ENCODE measurements at regions not wholly inside any gene's neighbourhood (a gene's known extent, or its start where the extent isn't known, plus 50 kb on each side); places are given as distances from the start of the nearest gene placed in this dataset.

DNA sequence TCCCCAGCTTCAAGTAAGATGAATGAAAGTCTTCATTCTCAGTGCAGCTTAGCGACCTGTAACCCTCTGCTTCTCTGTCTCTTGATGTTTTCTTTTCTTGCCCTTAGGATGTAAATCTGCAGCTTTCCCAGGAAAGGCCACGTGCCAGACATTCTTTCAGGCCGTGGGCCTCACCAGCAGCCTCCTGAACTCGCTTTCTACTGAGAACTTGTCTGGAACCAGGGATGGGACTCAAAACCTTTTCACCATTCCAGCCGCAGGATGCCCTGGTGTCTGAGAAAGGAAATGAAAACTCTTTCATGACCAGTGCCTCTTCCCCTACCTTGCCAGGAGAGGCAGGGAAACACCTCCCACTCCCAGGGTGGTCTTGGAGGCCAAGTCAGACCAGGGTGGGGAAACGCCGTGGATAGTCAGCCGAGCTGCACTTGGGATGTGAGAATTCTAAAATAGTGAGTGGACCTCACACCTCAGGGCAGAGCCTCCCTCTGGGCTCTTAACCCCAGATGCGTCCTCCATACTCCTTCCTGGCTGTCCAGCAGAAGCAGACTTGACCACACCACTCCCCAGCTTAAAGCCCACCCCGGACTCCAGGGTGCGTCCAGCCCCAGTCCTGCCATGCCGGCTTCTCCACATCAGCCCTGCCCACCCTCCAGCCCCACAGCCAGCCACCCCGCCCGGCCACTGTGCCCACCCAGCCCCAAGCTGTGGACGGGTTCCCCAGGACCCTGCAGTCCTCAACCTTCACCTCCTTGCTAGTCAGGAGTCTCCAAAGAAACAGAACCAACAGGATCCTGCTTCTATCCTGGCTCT lies 115.5 kb downstream of the TWIST2 start:
- ATAC-seq (no peak), DNase-seq (no peak)
- intact Hi-C loops (cut with micrococcal nuclease), result no loop called here

DNA sequence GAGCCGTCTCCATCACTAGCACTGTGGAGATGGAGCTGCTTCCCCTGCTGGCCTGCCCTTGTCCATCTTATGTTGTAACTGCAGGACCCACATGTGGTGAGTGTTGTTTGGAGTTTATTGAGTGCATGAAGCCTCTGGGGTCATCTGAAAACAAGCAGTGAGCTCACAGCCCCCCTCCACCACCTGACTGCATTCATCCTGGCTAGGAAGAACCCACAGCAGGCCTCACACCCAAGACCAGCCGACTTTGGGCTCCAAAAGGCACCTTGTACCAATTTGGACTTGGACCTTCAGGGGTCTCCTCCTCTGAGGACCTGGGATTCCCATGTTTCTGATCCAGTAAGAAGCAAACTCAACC lies 116.1 kb downstream of the TWIST2 start:
- no peak for ATAC-seq
- intact Hi-C loops (cut with micrococcal nuclease), result no loop called here
- no peak for DNase-seq

DNA sequence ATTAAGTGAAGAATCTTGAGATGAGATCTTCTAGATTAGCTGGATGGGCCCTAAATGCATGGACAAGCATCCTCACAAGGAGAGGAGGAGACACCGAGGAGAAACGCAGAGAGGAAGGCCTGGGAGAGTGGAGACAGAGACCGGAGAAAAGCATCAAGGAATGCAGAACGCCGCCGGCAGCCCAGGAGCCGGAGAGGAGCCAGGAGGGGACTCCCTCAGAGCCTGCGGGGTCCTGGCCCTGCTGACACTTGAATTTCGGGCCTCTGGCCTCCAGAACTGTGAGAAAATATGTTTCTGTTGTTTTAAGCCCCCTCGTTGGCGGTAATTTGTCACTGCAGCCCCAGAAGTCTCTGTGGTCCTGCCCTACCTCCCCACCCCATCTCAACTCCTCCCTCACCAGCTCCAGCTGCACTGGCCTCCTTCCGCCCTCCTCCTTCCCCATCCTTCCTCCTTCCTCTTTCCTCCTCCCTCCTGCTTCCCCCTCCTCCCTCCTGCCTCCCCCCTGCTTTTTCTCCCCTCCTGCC lies 116.7 kb downstream of the TWIST2 start:
- intact Hi-C loops (cut with micrococcal nuclease), result no loop called here
- DNase-seq (no peak), ATAC-seq (no peak)

DNA sequence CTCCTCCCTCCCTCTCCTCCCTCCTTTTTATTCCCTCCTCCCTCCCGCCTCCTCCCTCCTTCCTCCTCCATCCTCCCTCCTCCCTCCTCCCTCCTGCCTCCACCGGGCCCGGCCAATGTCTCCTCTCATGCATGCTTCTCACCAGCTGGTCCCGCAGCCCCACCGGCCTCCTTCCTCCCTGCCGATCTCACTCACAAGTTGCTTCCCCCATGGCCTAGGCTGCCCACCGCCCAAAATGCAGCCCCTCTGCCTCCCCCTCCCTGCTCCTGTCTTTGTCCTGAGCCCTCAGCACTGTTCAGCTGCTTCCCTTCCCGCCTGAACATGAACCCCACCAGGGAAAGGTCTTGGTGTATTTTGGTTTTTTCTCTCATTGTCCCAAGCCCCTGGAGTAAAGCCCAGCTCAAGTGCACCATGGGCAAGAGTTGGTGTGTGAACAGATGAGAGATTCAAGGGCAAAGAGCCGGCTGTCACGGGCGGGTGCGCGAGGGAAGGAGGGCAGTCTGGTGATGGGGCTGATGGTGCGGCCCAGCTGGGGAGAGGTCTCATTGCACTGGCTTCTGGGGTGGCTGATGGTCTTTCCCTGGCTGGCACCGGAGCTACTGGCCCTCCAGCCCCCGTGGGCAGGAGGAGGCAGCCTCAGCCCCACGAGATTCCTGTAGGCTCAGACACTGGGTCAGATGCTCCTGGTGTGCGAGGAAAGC lies 117.6 kb downstream of the TWIST2 start:
- ATAC-seq (no peak), DNase-seq (no peak)
- intact Hi-C loops (cut with micrococcal nuclease), result no loop called here

DNA sequence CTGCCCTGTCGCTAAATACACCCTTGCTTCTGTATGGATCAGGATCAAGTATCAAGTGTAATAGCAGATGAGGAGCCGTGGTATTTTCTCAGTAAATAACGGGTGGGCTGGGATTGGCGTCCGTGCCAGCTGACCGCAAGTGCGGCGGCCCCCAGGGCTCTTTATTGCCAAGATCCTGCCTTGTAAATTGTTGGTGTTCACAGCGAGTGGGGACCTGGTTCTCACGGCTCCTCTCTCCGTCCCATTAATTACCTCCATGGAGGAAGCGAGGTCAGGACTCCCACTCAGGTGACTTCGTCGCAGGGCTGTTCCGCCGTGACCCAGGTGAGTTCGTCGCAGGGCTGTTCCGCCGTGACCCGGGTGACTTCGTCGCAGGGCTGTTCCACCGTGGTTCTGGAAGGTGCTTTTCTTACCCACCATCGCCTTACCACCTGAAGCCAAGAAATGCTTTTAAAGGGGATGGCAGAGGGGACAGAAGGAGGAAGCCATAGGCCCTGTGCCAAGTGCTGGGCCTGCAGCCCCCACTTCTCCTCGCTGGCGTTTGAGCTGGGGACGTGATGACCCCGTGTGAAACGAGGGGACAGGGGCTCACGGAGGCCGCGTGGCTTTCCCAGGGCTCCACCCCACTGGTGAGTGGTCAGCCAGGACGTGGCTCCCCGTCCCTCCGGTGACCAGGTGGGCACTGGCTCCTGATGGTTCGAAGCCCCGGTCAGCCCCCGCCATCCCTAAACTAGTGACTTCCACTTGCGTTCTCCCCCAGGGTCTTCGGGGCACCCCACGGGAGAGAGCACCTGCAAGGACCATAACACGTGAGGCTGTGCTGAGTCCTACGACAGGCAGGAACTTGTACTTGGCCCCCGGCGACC lies 118.4 kb downstream of the TWIST2 start:
- ATAC-seq (no peak), DNase-seq (no peak)
- intact Hi-C loops (cut with micrococcal nuclease), result no loop called here

DNA sequence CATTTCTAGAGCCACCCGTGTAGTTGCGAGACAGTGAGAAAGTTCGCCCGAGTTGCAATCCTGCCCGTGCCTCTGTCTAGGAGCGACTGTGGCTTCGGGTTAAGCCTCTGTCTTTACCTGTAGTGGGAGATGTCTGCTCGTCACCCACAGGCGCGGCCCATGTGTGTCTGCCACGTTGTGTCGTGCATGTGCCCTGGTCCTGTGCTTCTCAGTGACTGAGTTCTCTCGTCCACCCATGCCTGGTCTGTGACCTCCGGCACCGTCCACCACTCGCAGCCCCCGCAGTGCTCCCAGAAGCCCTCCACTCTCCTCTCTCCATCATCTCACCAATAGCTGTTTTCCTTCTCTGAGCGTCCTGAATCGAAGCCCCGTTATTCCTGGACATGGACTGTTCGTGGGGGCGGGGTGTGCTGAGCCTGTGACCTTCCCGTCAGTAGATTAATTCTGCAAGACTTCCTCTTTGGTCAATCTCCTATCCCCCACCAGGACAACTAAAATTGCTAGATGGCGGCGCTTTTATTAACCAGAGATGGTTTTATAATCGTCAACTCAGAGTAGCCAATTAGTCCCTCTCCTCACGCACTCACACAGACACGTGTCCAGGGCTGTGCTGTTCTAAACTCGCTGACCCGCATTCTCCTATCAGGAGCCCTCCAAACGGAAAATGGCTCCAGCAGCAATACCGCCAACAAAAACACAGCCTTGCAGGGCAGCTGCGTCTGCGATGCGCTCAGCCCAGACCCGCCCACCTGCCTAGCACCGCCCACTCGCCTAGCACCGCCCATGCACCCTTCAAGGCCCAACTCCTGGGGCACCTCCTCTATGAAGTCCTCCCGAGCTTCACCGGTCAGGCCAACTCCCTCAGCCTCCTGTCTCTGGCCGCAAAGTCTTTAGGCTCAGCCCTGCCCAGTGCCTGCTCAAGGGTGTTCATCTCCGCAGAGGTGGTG lies 119.4 kb downstream of the TWIST2 start:
- intact Hi-C loops (cut with micrococcal nuclease), result no loop called here
- no peak for DNase-seq
- no peak for ATAC-seq

DNA sequence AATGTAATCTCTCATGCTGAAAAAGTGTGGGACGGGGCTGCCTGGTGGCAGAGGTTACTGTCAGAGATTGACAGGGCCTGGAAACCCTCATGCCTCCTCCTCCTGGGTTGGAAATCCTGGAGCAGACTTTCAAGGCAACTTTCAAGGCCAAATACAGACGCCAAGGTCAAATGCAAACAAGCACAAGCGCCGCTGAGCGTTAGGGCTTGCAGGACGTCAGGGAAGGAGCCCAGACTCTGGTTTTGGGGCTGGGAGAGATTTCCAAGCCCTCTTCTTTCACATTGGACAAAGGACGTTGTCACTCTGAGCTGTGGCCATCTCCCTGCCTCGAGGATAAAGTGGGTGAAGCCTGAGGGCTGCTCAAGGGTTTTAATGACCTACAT lies 120.1 kb downstream of the TWIST2 start:
- ATAC-seq, result no peak
- DNase-seq, result no peak
- intact Hi-C loops (cut with micrococcal nuclease), result no loop called here

DNA sequence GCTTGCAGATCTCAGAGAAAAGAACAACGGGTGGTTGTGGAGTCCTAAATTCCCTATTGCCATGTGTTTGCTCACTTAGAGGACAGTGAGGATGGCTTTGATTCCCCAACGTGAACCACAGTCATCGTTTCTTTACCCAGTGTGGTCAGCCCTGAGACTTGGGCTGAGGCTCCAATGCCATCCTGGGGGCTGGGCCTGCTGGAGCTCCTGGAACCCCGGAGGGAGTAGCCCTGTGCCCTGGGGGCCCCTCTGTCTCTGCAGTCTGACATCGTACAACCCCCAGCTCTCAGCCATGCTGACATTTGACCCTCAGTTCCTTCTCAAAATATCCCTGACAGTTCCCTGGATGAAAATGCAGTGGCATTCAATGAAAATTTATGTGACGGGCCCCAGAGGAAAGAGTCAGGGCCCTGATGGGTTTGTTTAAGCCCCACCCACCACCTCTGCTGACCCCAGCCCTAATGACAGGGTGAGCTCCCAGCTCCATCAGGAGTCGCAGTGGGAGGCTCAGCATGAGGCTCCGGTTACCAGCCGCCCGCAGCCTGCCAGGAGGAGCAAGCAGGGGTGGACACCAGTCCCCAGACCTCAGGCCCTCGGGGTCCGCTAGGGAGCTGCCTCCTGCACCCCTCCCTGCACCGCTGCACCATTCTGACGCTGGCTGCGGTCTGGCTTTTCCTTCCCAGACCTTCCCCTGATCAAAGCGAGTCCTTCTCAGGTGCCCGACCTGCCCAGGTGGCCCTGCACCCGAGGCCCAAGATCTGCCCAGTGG lies 120.9 kb downstream of the TWIST2 start:
- DNase-seq (no peak), ATAC-seq (no peak)
- intact Hi-C loops (cut with micrococcal nuclease), result no loop called here

DNA sequence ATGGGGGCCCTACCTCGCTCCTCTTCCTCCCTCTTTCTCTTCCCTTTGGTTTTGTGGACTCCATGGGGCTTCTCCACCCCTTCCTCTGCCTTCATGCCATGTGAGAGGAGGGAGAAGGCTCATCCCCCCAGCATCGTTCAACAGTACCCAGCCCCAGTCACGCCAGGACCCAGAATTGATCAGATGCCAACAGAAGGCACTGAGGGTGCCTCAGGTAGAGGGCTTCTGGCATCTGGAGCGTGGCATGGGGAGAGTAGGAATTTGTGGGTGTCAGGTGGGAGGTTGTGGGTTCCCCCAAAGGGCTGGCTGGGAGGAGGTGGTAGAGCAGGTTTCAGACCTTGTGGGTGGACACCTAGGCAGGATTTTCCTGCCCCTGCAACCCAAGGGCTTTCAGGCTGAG lies 122.0 kb downstream of the TWIST2 start:
- ATAC-seq (no peak), DNase-seq (no peak)
- intact Hi-C loops (cut with micrococcal nuclease), result no loop called here

DNA sequence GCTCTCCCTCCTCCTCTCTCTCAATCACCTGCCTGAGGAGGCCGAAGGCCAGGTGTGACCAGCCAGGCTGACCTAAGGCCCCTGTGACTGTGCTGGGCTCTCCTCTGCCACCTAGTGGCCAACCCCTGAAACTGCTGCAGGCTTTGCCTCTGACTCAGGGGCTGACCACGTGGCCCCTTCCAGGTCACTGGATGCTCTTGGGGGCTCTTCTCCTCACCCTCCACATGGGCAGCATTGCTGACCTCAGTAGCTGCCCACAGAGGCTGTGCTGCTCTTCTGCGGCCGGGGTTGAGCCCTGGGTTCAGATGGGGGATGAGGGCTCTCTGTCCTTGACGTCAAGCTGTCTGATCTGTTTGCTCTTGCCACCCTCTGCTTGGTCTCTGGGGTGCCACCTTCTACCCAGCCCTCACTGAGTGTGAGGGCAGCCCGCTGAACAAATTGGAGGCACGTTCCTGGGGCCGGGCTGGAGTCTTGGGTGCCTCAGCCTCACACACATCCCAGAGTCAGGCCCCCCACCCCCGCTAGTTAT lies 122.7 kb downstream of the TWIST2 start:
- intact Hi-C loops (cut with micrococcal nuclease), result no loop called here
- peak; percentile 67 for DNase-seq
- peak; percentile 82 for ATAC-seq

DNA sequence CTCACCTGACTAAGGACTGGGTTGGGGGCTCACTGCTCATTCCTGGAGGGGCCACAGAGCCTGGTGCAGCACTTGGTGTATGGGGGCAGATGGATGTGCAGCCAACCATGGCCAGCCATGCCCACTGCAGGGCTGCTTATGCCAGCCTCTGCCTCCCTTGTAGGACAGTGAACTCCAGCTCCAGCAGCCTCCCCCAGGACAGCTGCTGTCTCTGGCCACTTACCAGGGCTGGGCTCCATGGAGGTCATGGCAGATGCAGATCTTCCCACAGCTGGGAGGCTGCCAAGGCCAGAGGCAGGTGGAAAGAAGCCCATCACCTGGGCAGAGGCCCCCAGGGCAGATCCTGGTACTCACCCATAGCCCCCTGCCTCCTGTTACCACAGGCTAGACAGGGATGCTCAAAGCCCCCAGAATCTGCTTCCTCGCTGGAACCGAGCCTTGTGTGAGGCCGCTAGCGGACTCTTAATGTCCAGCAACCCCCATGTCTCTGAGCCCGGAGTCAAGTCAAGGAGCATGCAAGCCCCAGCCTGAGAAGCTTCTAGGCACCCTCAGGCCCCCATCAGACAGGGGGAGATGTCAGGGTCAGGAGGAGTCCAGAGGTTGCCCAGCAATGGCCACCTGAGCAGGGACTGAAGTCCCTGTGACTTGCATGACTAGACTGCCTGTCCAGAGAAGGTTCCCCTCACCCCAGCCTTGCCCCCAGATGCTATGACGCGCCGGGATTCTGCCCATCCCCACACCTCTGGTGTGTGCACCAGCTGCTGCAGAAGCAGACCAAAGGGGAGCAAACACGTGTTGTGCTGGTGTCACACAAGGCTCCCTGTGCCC lies 123.6 kb downstream of the TWIST2 start:
- DNase-seq (no peak), ATAC-seq (no peak)
- intact Hi-C loops (cut with micrococcal nuclease), result no loop called here

DNA sequence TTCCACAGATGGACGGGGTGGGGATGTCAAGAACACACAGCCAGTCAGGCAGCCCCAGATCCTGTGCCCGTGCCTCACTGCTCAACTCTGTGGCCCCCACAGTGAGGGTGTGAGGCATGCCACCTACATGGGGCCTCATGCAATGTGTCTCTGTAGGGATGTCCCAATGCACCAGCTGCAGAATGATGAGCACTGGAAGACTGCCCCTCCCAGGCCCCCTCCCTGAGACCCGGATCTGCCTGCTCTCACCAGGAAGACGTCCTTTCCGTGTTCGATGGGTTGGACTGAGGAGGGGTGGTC lies 124.2 kb downstream of the TWIST2 start:
- no peak for DNase-seq
- no peak for ATAC-seq
- intact Hi-C loops (cut with micrococcal nuclease), result no loop called here

DNA sequence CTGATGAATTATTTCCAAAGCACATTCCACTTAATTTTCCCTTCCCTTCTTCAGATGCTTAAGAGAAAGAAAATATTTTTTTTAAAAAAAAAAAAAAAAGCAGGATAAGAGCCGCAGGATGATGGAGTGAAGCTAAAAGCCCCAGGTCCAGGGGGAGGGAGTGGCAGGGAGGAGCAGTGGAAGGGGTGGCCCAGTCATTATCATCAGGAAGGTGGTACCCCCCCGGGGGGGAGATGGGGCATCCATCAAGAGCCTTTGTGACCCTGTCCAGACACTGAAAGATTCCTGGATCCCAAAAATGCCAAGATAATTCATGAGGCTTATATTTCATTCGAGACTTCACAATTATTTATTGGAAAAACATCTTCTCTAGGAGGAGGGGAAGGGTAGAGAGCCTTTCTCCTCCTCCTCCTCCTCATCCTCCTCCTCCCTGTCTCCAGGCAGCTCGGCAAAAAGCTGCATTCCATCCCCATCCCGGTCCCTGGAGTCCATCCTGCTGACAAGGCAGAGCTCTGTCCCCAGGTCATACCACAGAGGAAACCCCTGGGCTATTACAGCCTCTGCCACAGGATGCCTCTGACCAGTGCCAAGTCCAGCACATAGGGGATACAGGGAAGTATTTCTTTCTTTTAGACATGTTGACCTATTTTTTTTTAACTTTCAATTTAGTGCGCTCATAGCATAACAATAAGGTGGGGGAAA lies 125.3 kb downstream of the TWIST2 start:
- DNase-seq, result no peak
- peak; percentile 40 for ATAC-seq
- intact Hi-C loops (cut with micrococcal nuclease), result no loop called here

DNA sequence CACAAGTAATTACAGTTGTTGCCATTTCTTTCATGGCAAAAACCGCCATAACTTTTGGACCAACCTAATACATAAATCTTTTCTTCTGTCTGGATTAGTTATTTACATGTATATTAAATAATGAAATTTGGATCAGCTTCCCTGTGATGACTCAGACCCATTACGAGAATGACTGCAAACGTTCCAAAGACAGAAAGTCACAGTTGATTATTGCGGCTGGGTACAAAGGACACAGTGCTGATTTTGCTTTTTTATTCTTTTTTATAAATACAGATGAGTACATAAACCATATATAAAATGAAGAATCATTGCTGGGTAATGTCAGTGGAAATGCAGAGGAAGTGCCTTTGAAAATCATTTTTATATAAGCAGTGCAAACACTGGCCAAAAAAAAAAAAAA lies 126.2 kb downstream of the TWIST2 start:
- ATAC-seq (peak; percentile 39), DNase-seq (no peak)
- intact Hi-C loops (cut with micrococcal nuclease), result no loop called here

DNA sequence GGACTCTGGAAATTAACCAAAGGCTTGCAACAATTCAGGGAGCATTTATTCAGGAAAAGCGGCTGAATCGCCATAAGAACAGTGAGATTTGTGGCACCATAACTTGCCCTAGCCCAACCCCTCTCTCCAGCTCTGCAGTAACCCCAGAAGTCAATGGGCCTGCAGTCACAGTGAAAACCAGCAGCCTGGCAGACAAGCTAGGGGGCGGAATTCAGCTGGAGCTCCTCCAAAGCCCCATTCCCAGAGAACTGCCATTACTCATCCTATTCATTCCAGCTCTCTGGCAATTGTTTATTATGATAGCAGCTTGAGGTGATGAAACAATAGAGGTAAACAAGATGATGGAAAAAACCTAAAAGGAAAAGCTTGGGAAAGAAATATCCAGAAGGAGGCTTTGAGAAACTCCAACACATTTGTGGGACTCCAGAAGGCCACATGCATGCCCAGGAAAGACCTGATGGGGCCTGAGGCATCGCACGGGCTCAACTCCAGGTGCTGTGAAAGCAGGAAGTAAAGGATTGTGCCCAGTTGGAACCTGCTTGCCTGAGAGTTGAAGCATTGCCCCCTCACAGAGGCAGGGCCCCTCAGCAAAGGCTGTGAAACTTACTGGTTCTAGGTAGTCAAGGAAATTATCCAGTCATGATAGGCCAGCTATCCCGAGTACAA lies 126.7 kb downstream of the TWIST2 start:
- DNase-seq (no peak), ATAC-seq (peak; percentile 33)
- intact Hi-C loops (cut with micrococcal nuclease), result no loop called here

DNA sequence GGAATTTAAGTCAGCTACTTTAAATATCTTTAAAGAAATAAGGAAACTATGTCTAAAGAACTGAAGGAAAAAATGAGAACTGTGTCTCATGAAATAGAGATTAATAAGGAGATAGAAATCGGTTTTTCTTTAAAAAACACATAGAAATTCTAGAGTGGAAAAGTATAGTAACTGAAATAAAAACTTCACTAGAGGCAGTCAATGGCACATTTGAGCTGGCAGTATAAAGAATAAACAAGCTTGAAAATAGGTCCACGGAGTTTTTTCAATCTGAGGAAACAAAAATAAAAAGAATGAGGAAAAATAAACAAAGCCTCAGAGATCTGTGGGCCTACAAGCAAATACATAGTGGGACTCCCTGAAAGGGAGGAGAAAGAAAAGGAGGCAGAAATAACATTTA lies 127.5 kb downstream of the TWIST2 start:
- DNase-seq, result no peak
- no peak for ATAC-seq
- intact Hi-C loops (cut with micrococcal nuclease), result no loop called here
